Ectodermal cell (in vitro differentiated cells): ENCODE measurements at regions not wholly inside any gene's neighbourhood (a gene's known extent, or its start where the extent isn't known, plus 50 kb on each side); places are given as distances from the start of the nearest gene placed in this dataset.

Experiments used
- H3K27ac ChIP-seq: 2 replicates; pipeline ENCODE4 v1.7.0; 2013; ENCODE audit warnings: mild to moderate bottlenecking, low read depth, low read length; ENCODE audit not compliant: insufficient read depth, poor library complexity, severe bottlenecking
- H3K27me3 ChIP-seq: 2 replicates; pipeline ENCODE4 v1.7.0; 2013; ENCODE audit warnings: mild to moderate bottlenecking, low read length; ENCODE audit not compliant: insufficient read depth, control insufficient read depth, poor library complexity, severe bottlenecking
- H3K36me3 ChIP-seq: one replicate; pipeline ENCODE4 v1.7.0; 2013; ENCODE audit warnings: low read length; ENCODE audit not compliant: control insufficient read depth, insufficient read depth
- H3K4me1 ChIP-seq: one replicate; pipeline ENCODE4 v1.7.0; 2013; ENCODE audit warnings: low read length; ENCODE audit not compliant: control insufficient read depth, insufficient read depth
- H3K4me3 ChIP-seq: 2 replicates; pipeline ENCODE4 v1.7.0; 2013; ENCODE audit warnings: low read depth, low read length, control low read depth; ENCODE audit not compliant: insufficient read depth
- H3K9me3 ChIP-seq: 2 replicates; pipeline ENCODE4 v1.7.0; 2013; ENCODE audit warnings: mild to moderate bottlenecking, low read length, moderate library complexity; ENCODE audit not compliant: control insufficient read depth
- WGBS, 2 experiments: methylation state at CpG; one replicate each; pipeline ENCODE4 v1.1.7; 2013; ENCODE audit warnings: missing lambda C conversion rate in 2 of 2; 5-methylcytosine and 5-hydroxymethylcytosine counted together

GRCh38 chr14:65815127-65815526 lies 402.6 kb downstream of the FUT8 start:
- Histone ChIP-seq H3K27ac (no peak overlapping the region), H3K36me3 (no peaks in the 10 kb centered on the region)
- 92% methylated on average over 4 of the region's 4 CpGs for WGBS, 2 experiments

GRCh38 chr14:65817011-65817410 lies 404.5 kb downstream of the FUT8 start:
- 98 to 100% methylated on average over 1 of the region's 1 CpG for WGBS, 2 experiments

More at GRCh38 chr14:65815127-65815526, 402.6 kb downstream of the FUT8 start:
- no peaks in the 10 kb centered on the region for H3K27me3 ChIP-seq
- H3K9me3 ChIP-seq, result no peaks in the 10 kb centered on the region
- H3K4me3 ChIP-seq, result no peak overlapping the region
- no peaks in the 10 kb centered on the region for H3K4me1 ChIP-seq

GRCh38 chr14:65819569-65819968 lies 407.0 kb downstream of the FUT8 start:
- Histone ChIP-seq H3K9me3 (no peaks in the 10 kb centered on the region), H3K27me3 (no peaks in the 10 kb centered on the region), H3K27ac (no peak overlapping the region), H3K4me3 (no peak overlapping the region), H3K36me3 (no peaks in the 10 kb centered on the region), H3K4me1 (peaks cover 6% of the 10 kb centered on the region)
- 93 to 94% methylated on average over 5 of the region's 5 CpGs for WGBS, 2 experiments

More at GRCh38 chr14:65817011-65817410, 404.5 kb downstream of the FUT8 start:
- Histone ChIP-seq H3K36me3 (no peaks in the 10 kb centered on the region), H3K4me1 (peaks cover 6% of the 10 kb centered on the region), H3K27me3 (no peaks in the 10 kb centered on the region), H3K9me3 (no peaks in the 10 kb centered on the region), H3K27ac (no peak overlapping the region), H3K4me3 (no peak overlapping the region)

GRCh38 chr14:65821224-65821753 lies 408.8 kb downstream of the FUT8 start:
- H3K9me3 ChIP-seq, result no peaks in the 10 kb centered on the region
- H3K4me3 ChIP-seq, result no peak overlapping the region
- no peaks in the 10 kb centered on the region for H3K27me3 ChIP-seq
- H3K27ac ChIP-seq, result no peak overlapping the region
- no peaks in the 10 kb centered on the region for H3K36me3 ChIP-seq
- peaks cover 9% of the 10 kb centered on the region for H3K4me1 ChIP-seq
- WGBS, 2 experiments, result 89 to 90% methylated on average over 10 of the region's 10 CpGs

GRCh38 chr14:65824285-65824977 lies 411.9 kb downstream of the FUT8 start:
- WGBS, 2 experiments, result 48 to 51% methylated on average over 4 of the region's 4 CpGs

GRCh38 chr14:65824978-65825299 lies 412.4 kb downstream of the FUT8 start:
- H3K27me3 ChIP-seq, result no peaks in the 10 kb centered on the region
- H3K36me3 ChIP-seq, result no peaks in the 10 kb centered on the region
- WGBS, 2 experiments, result no CpG with 5 or more reads among the region's 2 CpGs
- H3K4me3 ChIP-seq, result no peak overlapping the region
- H3K4me1 ChIP-seq, result peaks cover 15% of the 10 kb centered on the region
- no peaks in the 10 kb centered on the region for H3K9me3 ChIP-seq
- no peak overlapping the region for H3K27ac ChIP-seq

More at GRCh38 chr14:65824285-65824977, 411.9 kb downstream of the FUT8 start:
- Histone ChIP-seq H3K4me1 (peaks cover 15% of the 10 kb centered on the region), H3K27me3 (no peaks in the 10 kb centered on the region), H3K36me3 (no peaks in the 10 kb centered on the region), H3K4me3 (no peak overlapping the region), H3K27ac (no peak overlapping the region), H3K9me3 (no peaks in the 10 kb centered on the region)

- Histone ChIP-seq H3K27me3 (no peaks in the 10 kb centered on the region), H3K4me3 (no peak overlapping the region), H3K9me3 (no peaks in the 10 kb centered on the region), H3K36me3 (no peaks in the 10 kb centered on the region), H3K27ac (no peak overlapping the region), H3K4me1 (peaks cover 9% of the 10 kb centered on the region)
- WGBS, 2 experiments, result 48% methylated on average over 6 of the region's 6 CpGs
These were observed 414.4 kb downstream of the FUT8 start for GRCh38 chr14:65826946-65827345.

GRCh38 chr14:65827520-65827919 lies 415.0 kb downstream of the FUT8 start:
- WGBS, 2 experiments, result 89 to 90% methylated on average over 6 of the region's 6 CpGs
- Histone ChIP-seq H3K4me3 (no peak overlapping the region), H3K27ac (no peak overlapping the region), H3K4me1 (peaks cover 9% of the 10 kb centered on the region), H3K27me3 (no peaks in the 10 kb centered on the region), H3K36me3 (no peaks in the 10 kb centered on the region), H3K9me3 (no peaks in the 10 kb centered on the region)

GRCh38 chr14:65828396-65828795 lies 415.9 kb downstream of the FUT8 start:
- Histone ChIP-seq H3K36me3 (no peaks in the 10 kb centered on the region), H3K27me3 (no peaks in the 10 kb centered on the region), H3K9me3 (no peaks in the 10 kb centered on the region), H3K4me1 (peaks cover 14% of the 10 kb centered on the region), H3K4me3 (no peak overlapping the region), H3K27ac (no peak overlapping the region)
- WGBS, 2 experiments, result 70 to 72% methylated on average over 4 of the region's 4 CpGs

GRCh38 chr14:65832431-65833266 lies 420.1 kb downstream of the FUT8 start:
- Histone ChIP-seq H3K9me3 (no peaks in the 10 kb centered on the region), H3K27ac (no peak overlapping the region), H3K36me3 (no peaks in the 10 kb centered on the region), H3K27me3 (no peaks in the 10 kb centered on the region), H3K4me1 (peaks cover 13% of the 10 kb centered on the region), H3K4me3 (no peak overlapping the region)
- 48 to 54% methylated on average over 8 to 10 of the region's 10 CpGs for WGBS, 2 experiments
